Liver (tissue), 8 donors: ENCODE measurements at regions not wholly inside any gene's neighbourhood (a gene's known extent, or its start where the extent isn't known, plus 50 kb on each side); places are given as distances from the start of the nearest gene placed in this dataset.
"Not testable (repeated sequence)": the region's sequence is repeated elsewhere in the genome, so short reads cannot be mapped to it uniquely, and the experiment has no call there.

Experiments
- DNase-seq: peaks from one replicate; pipeline ENCODE4 v3.0.0-alpha.2; 2017; ENCODE audit warnings: low spot score
- H3K27ac ChIP-seq, 2 donors: one replicate each; pipeline ENCODE4 v1.7.0; 2013; ENCODE audit warnings: inconsistent platforms in 2 of 2, low read length in 2 of 2, control low read depth in 1 of 2, low read depth in 1 of 2, mild to moderate bottlenecking in 1 of 2
- H3K27me3 ChIP-seq, 4 donors: one replicate each; pipeline versions ENCODE4 v1.6.1 to v1.7.0; 2013; ENCODE audit warnings: low read length in 3 of 4, inconsistent platforms in 1 of 4, mild to moderate bottlenecking in 1 of 4, moderate library complexity in 1 of 4; ENCODE audit not compliant: control insufficient read depth in 4 of 4, insufficient read depth in 4 of 4
- H3K36me3 ChIP-seq, 4 donors: one replicate each; pipeline versions ENCODE4 v1.6.1 to v1.7.0; 2013; ENCODE audit warnings: low read length in 3 of 4, mild to moderate bottlenecking in 3 of 4, low read depth in 1 of 4, moderate library complexity in 1 of 4; ENCODE audit not compliant: control insufficient read depth in 4 of 4, insufficient read depth in 3 of 4
- H3K4me1 ChIP-seq, 4 donors: one replicate each; pipeline versions ENCODE4 v1.6.1 to v1.7.0; 2013; ENCODE audit warnings: low read length in 3 of 4, mild to moderate bottlenecking in 3 of 4, moderate library complexity in 1 of 4; ENCODE audit not compliant: control insufficient read depth in 4 of 4, insufficient read depth in 4 of 4
- H3K4me3 ChIP-seq, 3 donors: one replicate each; pipeline versions ENCODE4 v1.6.1 to v1.7.0; 2013; ENCODE audit warnings: low read length in 3 of 3, control low read depth in 1 of 3, low read depth in 1 of 3, mild to moderate bottlenecking in 1 of 3
- H3K9ac ChIP-seq, 2 donors: one replicate each; pipeline ENCODE4 v1.7.0; 2013; ENCODE audit warnings: low read length in 2 of 2, mild to moderate bottlenecking in 2 of 2, moderate library complexity in 2 of 2, control low read depth in 1 of 2, low read depth in 1 of 2
- H3K9me3 ChIP-seq, 4 donors: one replicate each; pipeline versions ENCODE4 v1.6.1 to v1.7.0; 2013; ENCODE audit warnings: low read length in 3 of 4; ENCODE audit not compliant: control insufficient read depth in 4 of 4
- EGR1 ChIP-seq, 2 donors: IDR thresholded peaks; 2 replicates each; pipeline ENCODE4 v1.6.1; 2016 to 2018; ENCODE audit warnings: antibody characterized with exemption in 2 of 2, low read depth in 2 of 2
- FOXA1 ChIP-seq: IDR thresholded peaks from 2 replicates; pipeline ENCODE4 v1.6.1; 2016; ENCODE audit warnings: antibody characterized with exemption
- FOXA2 ChIP-seq: IDR thresholded peaks from 2 replicates; pipeline ENCODE4 v1.6.1; 2016; ENCODE audit warnings: antibody characterized with exemption
- GABPA ChIP-seq, 2 donors: IDR thresholded peaks in 1 of 2; conservative IDR thresholded peaks in 1 of 2; 2 replicates each; pipeline ENCODE4 v1.6.1; 2016; ENCODE audit warnings: antibody characterized with exemption in 2 of 2, mild to moderate bottlenecking in 1 of 2, moderate library complexity in 1 of 2
- HNF4G ChIP-seq: IDR thresholded peaks from 2 replicates; pipeline ENCODE4 v1.6.1; 2016; ENCODE audit warnings: antibody characterized with exemption
- JUND ChIP-seq, 2 donors: IDR thresholded peaks; 2 replicates each; pipeline ENCODE4 v1.6.1; 2016; ENCODE audit warnings: antibody characterized with exemption in 2 of 2
- RAD21 ChIP-seq, 2 donors: IDR thresholded peaks; 2 replicates each; pipeline ENCODE4 v1.6.1; 2016; ENCODE audit warnings: antibody characterized with exemption in 2 of 2, mild to moderate bottlenecking in 2 of 2
- RXRA ChIP-seq, 2 donors: IDR thresholded peaks; 2 replicates each; pipeline ENCODE4 v1.6.1; 2017 to 2018; ENCODE audit warnings: antibody characterized with exemption in 2 of 2, mild to moderate bottlenecking in 1 of 2
- SP1 ChIP-seq: IDR thresholded peaks from 2 replicates; pipeline ENCODE4 v1.6.1; 2018; ENCODE audit warnings: antibody characterized with exemption, mild to moderate bottlenecking
- TAF1 ChIP-seq: conservative IDR thresholded peaks from 2 replicates; pipeline ENCODE4 v1.6.1; 2016; ENCODE audit warnings: antibody characterized with exemption, mild to moderate bottlenecking
- WGBS: extraction: QIAGEN DNeasy Blood & Tissue Kit; methylation state at CpG from one replicate; pipeline ENCODE4 v1.1.7; 2013; 5-methylcytosine and 5-hydroxymethylcytosine counted together
- TF ChIP-seq, protein P1 (sequence below): fragments of 150-350 bp; IDR thresholded peaks from 2 replicates; pipeline ENCODE4 v1.5.1; 2017; ENCODE audit warnings: improper control_type of control experiment, low read depth, low read length; ENCODE audit not compliant: missing input control
- TF ChIP-seq, protein P2 (sequence below): IDR thresholded peaks from 2 replicates; pipeline ENCODE4 v1.6.1; 2016; ENCODE audit warnings: antibody characterized with exemption
- TF ChIP-seq, protein P3 (sequence below): IDR thresholded peaks from 2 replicates; pipeline ENCODE4 v1.6.1; 2016; ENCODE audit warnings: antibody characterized with exemption, mild to moderate bottlenecking
- donor health status: healthy.
- donor health status: healthy.
- donor health status: healthy.
- donor health status: healthy.
- donor health status: healthy.

DNA sequence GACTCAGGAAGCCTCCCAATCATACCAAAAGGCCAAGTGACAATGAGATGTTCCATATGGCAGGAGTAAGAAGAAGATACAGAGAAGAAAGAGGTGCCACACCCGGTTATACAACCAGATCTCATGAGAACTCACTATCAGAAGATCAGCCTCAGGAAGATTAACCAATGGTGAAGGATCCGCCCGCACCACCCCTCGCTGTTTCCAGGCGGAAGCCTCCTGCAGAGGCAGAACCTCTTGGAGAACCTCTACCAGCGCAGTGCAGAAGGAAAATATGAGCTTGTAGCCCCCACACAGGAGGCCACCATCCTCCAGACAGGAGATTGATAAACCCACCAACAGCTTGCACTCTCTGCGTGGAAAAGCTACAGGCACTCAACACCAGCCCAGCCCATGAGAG, 245.1 kb downstream of the POTED start:
- Histone ChIP-seq H3K4me1 (no peaks in the 10 kb centered on the region), H3K4me3 (no peak overlapping the region), H3K9ac (no peak overlapping the region), H3K36me3 (no peaks in the 10 kb centered on the region), H3K27me3 (no peaks in the 10 kb centered on the region), H3K27ac (no peak overlapping the region), H3K9me3 (no peaks in the 10 kb centered on the region)
- 79% methylated on average over 7 of the region's 7 CpGs for WGBS
- no peak for DNase-seq
- TF ChIP-seq, protein P1, sequence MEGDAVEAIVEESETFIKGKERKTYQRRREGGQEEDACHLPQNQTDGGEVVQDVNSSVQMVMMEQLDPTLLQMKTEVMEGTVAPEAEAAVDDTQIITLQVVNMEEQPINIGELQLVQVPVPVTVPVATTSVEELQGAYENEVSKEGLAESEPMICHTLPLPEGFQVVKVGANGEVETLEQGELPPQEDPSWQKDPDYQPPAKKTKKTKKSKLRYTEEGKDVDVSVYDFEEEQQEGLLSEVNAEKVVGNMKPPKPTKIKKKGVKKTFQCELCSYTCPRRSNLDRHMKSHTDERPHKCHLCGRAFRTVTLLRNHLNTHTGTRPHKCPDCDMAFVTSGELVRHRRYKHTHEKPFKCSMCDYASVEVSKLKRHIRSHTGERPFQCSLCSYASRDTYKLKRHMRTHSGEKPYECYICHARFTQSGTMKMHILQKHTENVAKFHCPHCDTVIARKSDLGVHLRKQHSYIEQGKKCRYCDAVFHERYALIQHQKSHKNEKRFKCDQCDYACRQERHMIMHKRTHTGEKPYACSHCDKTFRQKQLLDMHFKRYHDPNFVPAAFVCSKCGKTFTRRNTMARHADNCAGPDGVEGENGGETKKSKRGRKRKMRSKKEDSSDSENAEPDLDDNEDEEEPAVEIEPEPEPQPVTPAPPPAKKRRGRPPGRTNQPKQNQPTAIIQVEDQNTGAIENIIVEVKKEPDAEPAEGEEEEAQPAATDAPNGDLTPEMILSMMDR = no peak
- TF ChIP-seq FOXA2 = no peak
- TF ChIP-seq, protein P2, sequence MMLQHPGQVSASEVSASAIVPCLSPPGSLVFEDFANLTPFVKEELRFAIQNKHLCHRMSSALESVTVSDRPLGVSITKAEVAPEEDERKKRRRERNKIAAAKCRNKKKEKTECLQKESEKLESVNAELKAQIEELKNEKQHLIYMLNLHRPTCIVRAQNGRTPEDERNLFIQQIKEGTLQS = no peak
- no peak for TF ChIP-seq RAD21 (IDR thresholded peaks at IDR 0.05)
- TF ChIP-seq FOXA1 = no peak
- TF ChIP-seq GABPA (IDR thresholded peaks at IDR 0.05 in 1 of 2, conservative IDR thresholded peaks at IDR 0.05 in 1 of 2) = no peak
- TF ChIP-seq TAF1 = no peak
- no peak for TF ChIP-seq SP1
- no peak for TF ChIP-seq JUND (IDR thresholded peaks at IDR 0.05)
- TF ChIP-seq RXRA (IDR thresholded peaks at IDR 0.05) = no peak
- TF ChIP-seq HNF4G = no peak
- no peak for TF ChIP-seq EGR1 (IDR thresholded peaks at IDR 0.05; ENCODE audit: low read depth in 2 of 2)

DNA sequence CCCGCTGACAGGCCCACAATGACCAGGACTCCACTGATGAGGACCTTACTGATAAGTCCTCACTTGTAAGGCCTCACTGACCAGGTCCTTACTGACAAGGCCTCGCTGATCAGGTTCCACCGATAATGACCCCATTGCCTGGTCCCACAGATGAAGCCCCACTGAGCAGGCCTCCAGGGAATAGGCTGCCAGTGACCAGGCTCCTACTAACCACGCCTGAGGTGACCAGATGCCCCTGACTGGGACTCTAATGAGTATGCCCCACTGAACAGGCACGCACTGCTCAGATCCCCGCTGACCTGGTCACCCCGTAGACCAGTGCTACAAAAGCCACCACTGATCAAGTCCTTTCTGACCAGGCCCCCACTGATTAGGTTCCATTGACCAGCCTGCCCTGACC, 241.2 kb downstream of the POTED start:
- not testable (repeated sequence) for H3K27ac ChIP-seq, H3K9ac ChIP-seq, H3K27me3 ChIP-seq, H3K36me3 ChIP-seq, DNase-seq, H3K4me1 ChIP-seq, H3K4me3 ChIP-seq, H3K9me3 ChIP-seq
- 74% methylated on average over 7 of the region's 7 CpGs for WGBS

DNA sequence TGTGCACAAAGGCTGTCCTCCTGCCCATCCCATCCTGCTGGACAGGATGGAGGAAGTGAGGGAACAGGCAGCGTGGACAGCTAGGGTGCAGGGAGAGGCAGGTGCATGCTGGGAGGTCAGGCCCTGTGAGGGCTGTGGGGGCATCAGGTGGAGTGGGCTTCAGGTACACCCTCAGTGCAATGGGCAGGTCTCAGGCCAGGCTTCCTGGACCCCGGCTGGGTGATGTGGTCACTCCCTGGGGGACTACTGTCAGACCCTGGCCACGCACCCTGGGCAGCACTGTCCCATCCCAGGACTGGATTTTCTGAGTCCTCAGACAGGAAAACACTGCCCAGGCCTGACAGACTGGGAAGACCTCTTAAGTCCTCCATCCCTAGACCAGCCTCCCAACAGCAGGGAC, 239.9 kb downstream of the POTED start:
- not testable (repeated sequence) for H3K27ac ChIP-seq, H3K9ac ChIP-seq, H3K4me3 ChIP-seq, H3K9me3 ChIP-seq, DNase-seq, H3K4me1 ChIP-seq, H3K36me3 ChIP-seq, H3K27me3 ChIP-seq
- WGBS = 51% methylated on average over 3 of the region's 3 CpGs

DNA sequence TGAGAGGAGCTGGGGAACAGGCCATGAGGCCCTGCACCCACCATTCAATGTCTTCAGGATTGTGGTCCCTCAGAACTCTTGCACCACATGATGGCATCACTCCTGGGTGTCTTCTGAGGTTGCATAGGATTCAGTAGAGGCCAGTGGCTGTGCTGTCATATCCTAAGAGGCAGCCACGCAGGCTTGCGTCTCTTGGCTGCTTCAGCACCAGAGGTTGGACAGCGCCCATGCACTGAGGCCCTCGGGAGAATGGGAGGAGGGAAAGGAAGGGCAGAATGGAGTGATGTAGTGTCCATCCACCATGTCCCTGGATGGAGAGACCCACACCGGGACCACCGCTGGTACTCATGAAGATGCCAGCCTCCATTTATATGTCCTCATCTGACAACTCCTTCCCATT, 237.1 kb downstream of the POTED start:
- not testable (repeated sequence) for H3K27me3 ChIP-seq, H3K9ac ChIP-seq, H3K27ac ChIP-seq, H3K9me3 ChIP-seq, DNase-seq, H3K36me3 ChIP-seq, H3K4me1 ChIP-seq, H3K4me3 ChIP-seq
- WGBS = 43% methylated on average over 6 of the region's 6 CpGs
- TF ChIP-seq, protein P3, sequence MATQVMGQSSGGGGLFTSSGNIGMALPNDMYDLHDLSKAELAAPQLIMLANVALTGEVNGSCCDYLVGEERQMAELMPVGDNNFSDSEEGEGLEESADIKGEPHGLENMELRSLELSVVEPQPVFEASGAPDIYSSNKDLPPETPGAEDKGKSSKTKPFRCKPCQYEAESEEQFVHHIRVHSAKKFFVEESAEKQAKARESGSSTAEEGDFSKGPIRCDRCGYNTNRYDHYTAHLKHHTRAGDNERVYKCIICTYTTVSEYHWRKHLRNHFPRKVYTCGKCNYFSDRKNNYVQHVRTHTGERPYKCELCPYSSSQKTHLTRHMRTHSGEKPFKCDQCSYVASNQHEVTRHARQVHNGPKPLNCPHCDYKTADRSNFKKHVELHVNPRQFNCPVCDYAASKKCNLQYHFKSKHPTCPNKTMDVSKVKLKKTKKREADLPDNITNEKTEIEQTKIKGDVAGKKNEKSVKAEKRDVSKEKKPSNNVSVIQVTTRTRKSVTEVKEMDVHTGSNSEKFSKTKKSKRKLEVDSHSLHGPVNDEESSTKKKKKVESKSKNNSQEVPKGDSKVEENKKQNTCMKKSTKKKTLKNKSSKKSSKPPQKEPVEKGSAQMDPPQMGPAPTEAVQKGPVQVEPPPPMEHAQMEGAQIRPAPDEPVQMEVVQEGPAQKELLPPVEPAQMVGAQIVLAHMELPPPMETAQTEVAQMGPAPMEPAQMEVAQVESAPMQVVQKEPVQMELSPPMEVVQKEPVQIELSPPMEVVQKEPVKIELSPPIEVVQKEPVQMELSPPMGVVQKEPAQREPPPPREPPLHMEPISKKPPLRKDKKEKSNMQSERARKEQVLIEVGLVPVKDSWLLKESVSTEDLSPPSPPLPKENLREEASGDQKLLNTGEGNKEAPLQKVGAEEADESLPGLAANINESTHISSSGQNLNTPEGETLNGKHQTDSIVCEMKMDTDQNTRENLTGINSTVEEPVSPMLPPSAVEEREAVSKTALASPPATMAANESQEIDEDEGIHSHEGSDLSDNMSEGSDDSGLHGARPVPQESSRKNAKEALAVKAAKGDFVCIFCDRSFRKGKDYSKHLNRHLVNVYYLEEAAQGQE = peak; percentile 96

DNA sequence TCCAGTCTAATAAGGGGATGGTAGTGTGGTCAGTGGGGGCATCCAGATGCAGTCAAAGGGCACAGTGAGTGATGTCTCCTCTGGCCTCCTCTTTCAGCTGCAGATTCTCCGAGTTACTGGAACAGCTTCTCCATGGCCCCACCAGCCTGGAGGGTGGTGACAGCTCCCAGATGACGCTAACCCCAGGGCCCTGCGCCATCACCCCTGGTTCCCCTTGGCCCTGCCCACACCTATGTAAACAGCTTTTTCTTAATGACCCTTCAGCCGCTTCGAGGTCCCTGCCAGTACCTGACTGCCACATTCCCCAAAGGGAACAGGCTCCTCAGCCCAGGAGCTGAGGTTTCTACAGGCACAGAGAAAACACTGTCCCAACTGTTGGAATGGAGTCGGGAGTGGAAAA, 235.0 kb downstream of the POTED start:
- 55% methylated on average over 6 of the region's 6 CpGs for WGBS
- H3K9ac ChIP-seq, DNase-seq, H3K27me3 ChIP-seq, H3K4me3 ChIP-seq, H3K4me1 ChIP-seq, H3K36me3 ChIP-seq, H3K27ac ChIP-seq, H3K9me3 ChIP-seq: not testable (repeated sequence)
